ENCODE measurements at regions not wholly inside any gene's neighbourhood (a gene's known extent, or its start where the extent isn't known, plus 50 kb on each side); places are given as distances from the start of the nearest gene placed in this dataset.

GRCh38 chr3:151992326-151993041, 119.0 kb downstream of the SUCNR1 start:
- no peak for DNase-seq (ENCODE audit: low read depth in 2 of 2)

- DNase-seq (ENCODE audit: low read depth in 2 of 2), result no peak
These were observed 121.6 kb downstream of the SUCNR1 start for GRCh38 chr3:151995091-151995490.

GRCh38 chr3:151998744-151999143, 125.3 kb downstream of the SUCNR1 start:
- DNase-seq (ENCODE audit: low read depth in 2 of 2), result no peak

GRCh38 chr3:151999936-152000335, 126.5 kb downstream of the SUCNR1 start:
- DNase-seq (ENCODE audit: low read depth in 2 of 2), result no peak

- no peak for DNase-seq (ENCODE audit: low read depth in 2 of 2)
These were observed 138.6 kb downstream of the SUCNR1 start for GRCh38 chr3:152011812-152012735.

- DNase-seq (ENCODE audit: low read depth in 2 of 2), result no peak
These were observed 146.1 kb downstream of the SUCNR1 start for GRCh38 chr3:152019508-152019907.

GRCh38 chr3:152021951-152022461, 148.6 kb downstream of the SUCNR1 start:
- peak in 1 of 2 donors; percentile 9 for DNase-seq (ENCODE audit: low read depth in 2 of 2)

GRCh38 chr3:152026033-152026556, 152.7 kb downstream of the SUCNR1 start:
- no peak for DNase-seq (ENCODE audit: low read depth in 2 of 2)

GRCh38 chr3:152030320-152030719, 156.9 kb downstream of the SUCNR1 start:
- DNase-seq (ENCODE audit: low read depth in 2 of 2), result no peak

GRCh38 chr3:152031321-152031720, 157.9 kb downstream of the SUCNR1 start:
- DNase-seq (ENCODE audit: low read depth in 2 of 2), result no peak

GRCh38 chr3:152037297-152037696, 163.9 kb downstream of the SUCNR1 start:
- DNase-seq (ENCODE audit: low read depth in 2 of 2), result no peak

- no peak for DNase-seq (ENCODE audit: low read depth in 2 of 2)
These were observed 164.5 kb downstream of the SUCNR1 start for GRCh38 chr3:152037953-152038352.

GRCh38 chr3:152038490-152038889, 165.0 kb downstream of the SUCNR1 start:
- DNase-seq (ENCODE audit: low read depth in 2 of 2), result no peak

- no peak for DNase-seq (ENCODE audit: low read depth in 2 of 2)
These were observed 166.4 kb downstream of the SUCNR1 start for GRCh38 chr3:152039887-152040286.

- DNase-seq (ENCODE audit: low read depth in 2 of 2), result no peak
These were observed 166.9 kb downstream of the SUCNR1 start for GRCh38 chr3:152040319-152040718.

GRCh38 chr3:152043620-152044019, 170.2 kb downstream of the SUCNR1 start:
- no peak for DNase-seq (ENCODE audit: low read depth in 2 of 2)

- DNase-seq (ENCODE audit: low read depth in 2 of 2), result no peak
These were observed 172.8 kb downstream of the SUCNR1 start for GRCh38 chr3:152046280-152046679.

- no peak for DNase-seq (ENCODE audit: low read depth in 2 of 2)
These were observed 174.0 kb downstream of the SUCNR1 start for GRCh38 chr3:152047465-152047864.

GRCh38 chr3:152048831-152049230, 175.4 kb downstream of the SUCNR1 start:
- no peak for DNase-seq (ENCODE audit: low read depth in 2 of 2)

- DNase-seq (ENCODE audit: low read depth in 2 of 2), result no peak
These were observed 177.5 kb downstream of the SUCNR1 start for GRCh38 chr3:152050903-152051302.

- no peak for DNase-seq (ENCODE audit: low read depth in 2 of 2)
These were observed 178.3 kb downstream of the SUCNR1 start for GRCh38 chr3:152051501-152052404.
